K562 (cell line): ENCODE measurements at regions not wholly inside any gene's neighbourhood (a gene's known extent, or its start where the extent isn't known, plus 50 kb on each side); places are given as distances from the start of the nearest gene placed in this dataset.
"Not testable (repeated sequence)": the region's sequence is repeated elsewhere in the genome, so short reads cannot be mapped to it uniquely, and the experiment has no call there.

Experiments used
- ATAC-seq: fragments of 200-7000 bp; cut with Tn5 transposase; 3 replicates; pipeline ENCODE4 v1.9.1; 2020; ENCODE audit warnings: moderate library complexity
- BruUV-seq: library from RNA; stranded (reverse); fragments of 400-500 nt; replicated peaks from 2 replicates; lab custom pipeline; 2021; lab: Mats Ljungman, UMichigan
- CTCF ChIA-PET: fragments of 300-600 bp; formaldehyde crosslinking; extraction: SDS; loops from one replicate; lab custom pipeline; 2021; ENCODE audit warnings: low intra/inter-chr PET ratio; lab: Yijun Ruan, JAX
- POLR2A ChIA-PET: fragments of 300-600, 350-650 bp; sonication (Branson Sonifier 250); formaldehyde crosslinking; extraction: SDS; loops from one replicate; lab custom pipeline; 2021; ENCODE audit warnings: antibody characterized with exemption, inconsistent platforms; lab: Yijun Ruan, JAX
- DNase-seq, 4 experiments: peaks; one replicate each; pipeline versions ENCODE4 v3.0.0 to v3.0.0-alpha.2; 2011 to 2018; ENCODE audit warnings: low spot score in 3 of 4, mixed read lengths in 3 of 4; ENCODE audit errors: extremely low read depth in 1 of 4
- FAIRE-seq: peaks from 2 replicates; lab custom pipeline; 2011; peaks lifted over from hg19 to GRCh38; lab: Jason Lieb, UNC
- H2AFZ ChIP-seq: 2 replicates; pipeline ENCODE4 v1.6.0; 2011; ENCODE audit warnings: low read depth, low read length, control low read depth, inconsistent platforms
- H3K27ac ChIP-seq: fragments of 200-600 bp; 3 replicates; pipeline ENCODE4 v1.8.0; 2011; ENCODE audit warnings: low read depth, mild to moderate bottlenecking, control low read depth, inconsistent platforms, low read length, moderate library complexity, mixed read lengths; ENCODE audit errors: extremely low read depth
- H3K27me3 ChIP-seq, 2 experiments: fragments of 300-600 bp in 1 of 2; 2 replicates in 1 of 2; 3 replicates in 1 of 2; pipeline versions ENCODE4 v1.6.0 to v1.8.0; 2011; ENCODE audit warnings: inconsistent platforms in 2 of 2, low read length in 2 of 2, mild to moderate bottlenecking in 1 of 2, mixed read lengths in 1 of 2, moderate library complexity in 1 of 2; ENCODE audit not compliant: control insufficient read depth in 2 of 2, insufficient read depth in 2 of 2
- H3K36me3 ChIP-seq: fragments of 300-600 bp; 3 replicates; pipeline ENCODE4 v1.8.0; 2011; ENCODE audit warnings: mild to moderate bottlenecking, low read length, inconsistent platforms; ENCODE audit not compliant: control insufficient read depth, insufficient read depth
- H3K4me1 ChIP-seq, 2 experiments: fragments of 200-600 bp in 1 of 2; replicated peaks in 1 of 2; 2 replicates in 1 of 2; 3 replicates in 1 of 2; pipeline versions ENCODE4 v1.5.1 to v1.8.0; 2011; ENCODE audit warnings: inconsistent platforms in 2 of 2, low read length in 2 of 2, mild to moderate bottlenecking in 1 of 2, mixed read lengths in 1 of 2, moderate library complexity in 1 of 2; ENCODE audit not compliant: control insufficient read depth in 2 of 2, insufficient read depth in 2 of 2
- H3K4me2 ChIP-seq: 2 replicates; pipeline ENCODE4 v1.6.1; 2011; ENCODE audit warnings: low read length, control low read depth, inconsistent platforms, mixed read lengths; ENCODE audit not compliant: insufficient read depth
- H3K4me3 ChIP-seq: fragments of 200-600 bp; sonication (generic), shearing (Covaris generic); 2 replicates; pipeline ENCODE4 v1.5.1; 2016; ENCODE audit warnings: control low read depth, inconsistent platforms
- H3K79me2 ChIP-seq: fragments of 200-600 bp; 3 replicates; pipeline ENCODE4 v1.8.0; 2011; ENCODE audit warnings: low read length, inconsistent platforms; ENCODE audit not compliant: control insufficient read depth, insufficient read depth
- H3K9ac ChIP-seq, 2 experiments: 2 replicates each; pipeline versions ENCODE4 v1.6.0 to v1.6.1; 2011; ENCODE audit warnings: low read depth in 2 of 2, low read length in 2 of 2, control low read depth in 1 of 2, inconsistent platforms in 1 of 2, mild to moderate bottlenecking in 1 of 2, mixed read lengths in 1 of 2; ENCODE audit not compliant: insufficient read depth in 1 of 2
- H3K9me1 ChIP-seq: one replicate; pipeline ENCODE4 v1.6.0; 2011; ENCODE audit warnings: inconsistent platforms, mild to moderate bottlenecking, low read length, moderate library complexity; ENCODE audit not compliant: control insufficient read depth, insufficient read depth
- H3K9me3 ChIP-seq: replicated peaks from 2 replicates; pipeline ENCODE4 v1.5.1; 2011; ENCODE audit warnings: low read depth, low read length, inconsistent platforms; ENCODE audit not compliant: control insufficient read depth, insufficient read depth
- H4K20me1 ChIP-seq: replicated peaks from 2 replicates; pipeline ENCODE4 v1.6.1; 2011; ENCODE audit warnings: low read length, inconsistent platforms, mixed read lengths; ENCODE audit not compliant: control insufficient read depth, insufficient read depth
- ATF2 ChIP-seq: sonication (generic); formaldehyde crosslinking; IDR thresholded peaks from 2 replicates; pipeline ENCODE4 v1.8.1; 2022; ENCODE audit warnings: missing genetic modification reagents
- ZBTB43 ChIP-seq: sonication (generic); formaldehyde crosslinking; IDR thresholded peaks from 2 replicates; pipeline ENCODE4 v1.8.0; 2023; ENCODE audit warnings: mild to moderate bottlenecking, missing genetic modification reagents
- ZEB2 ChIP-seq: fragments of 450-650 bp; IDR thresholded peaks from 2 replicates; pipeline ENCODE4 v1.6.1; 2016
- WGBS: fragments of 100-300 bp; shearing (Covaris generic); methylation state at CpG from one replicate; pipeline ENCODE4 v1.1.6; 2016; ENCODE audit warnings: low coverage, mixed read lengths; ENCODE audit not compliant: insufficient coverage; ENCODE audit errors: missing lambda C conversion rate; 5-methylcytosine and 5-hydroxymethylcytosine counted together
- in situ Hi-C: fragments of 300-500 bp; cut with MboI; formaldehyde crosslinking; loops from 4 replicates; pipeline ENCODE4 v1.15.0; 2018; ENCODE audit warnings: inconsistent platforms, mixed read lengths
- intact Hi-C: fragments of 100-400 bp; cut with micrococcal nuclease; formaldehyde crosslinking; loops from 2 replicates; pipeline ENCODE4 v1.14.2; 2022
- TF ChIP-seq, protein P1 (sequence below): fragments of 250-450 bp; sonication (Bioruptor Pico); IDR thresholded peaks from 2 replicates; pipeline ENCODE4 v1.4.0; 2020; ENCODE audit warnings: mild to moderate bottlenecking

DNA sequence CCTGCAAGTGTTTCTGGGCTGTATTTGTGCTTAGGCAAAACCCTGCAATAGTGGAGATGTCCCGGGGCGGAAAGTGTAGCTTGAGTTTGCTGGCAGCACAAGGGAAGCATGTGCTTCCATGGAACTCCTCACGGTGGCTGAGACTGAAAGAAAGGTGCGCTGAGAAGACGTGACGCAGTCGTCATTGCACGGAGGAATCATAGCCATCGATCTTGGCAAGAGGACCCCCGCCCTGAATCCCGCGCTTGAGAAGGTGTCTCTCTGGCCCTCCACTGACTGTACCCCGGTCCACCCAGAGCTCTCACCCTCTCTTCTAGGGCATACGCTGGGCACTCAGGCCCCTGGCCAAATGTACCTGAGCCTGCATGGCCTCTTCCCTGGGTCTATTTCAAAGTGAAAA is 1081.8 kb upstream of the DEFB115 start:
- H3K9me3 ChIP-seq: no peaks in the 10 kb centered on the region
- no peak overlapping the region for H3K27ac ChIP-seq
- CTCF ChIA-PET: no interaction called here
- no peak overlapping the region for H3K9ac ChIP-seq
- intact Hi-C loops: no loop called here
- no peaks in the 10 kb centered on the region for H3K4me1 ChIP-seq
- no peaks in the 10 kb centered on the region for H4K20me1 ChIP-seq
- H3K79me2 ChIP-seq: no peaks in the 10 kb centered on the region
- no TSS peak for BruUV-seq
- H3K36me3 ChIP-seq: no peaks in the 10 kb centered on the region
- in situ Hi-C loops: loop anchor here (25.0 kb wide), 1 partner anchor 513 kb away; no protein-coding TSS in a partner anchor
- no peak for ATAC-seq
- no peak overlapping the region for H2AFZ ChIP-seq
- H3K9me1 ChIP-seq: no peaks in the 10 kb centered on the region
- TF ChIP-seq ZBTB43 (CRISPR knock-in tag) (no peak), ATF2 (CRISPR knock-in tag) (no peak), ZEB2 (no peak)
- TF ChIP-seq, protein P1, sequence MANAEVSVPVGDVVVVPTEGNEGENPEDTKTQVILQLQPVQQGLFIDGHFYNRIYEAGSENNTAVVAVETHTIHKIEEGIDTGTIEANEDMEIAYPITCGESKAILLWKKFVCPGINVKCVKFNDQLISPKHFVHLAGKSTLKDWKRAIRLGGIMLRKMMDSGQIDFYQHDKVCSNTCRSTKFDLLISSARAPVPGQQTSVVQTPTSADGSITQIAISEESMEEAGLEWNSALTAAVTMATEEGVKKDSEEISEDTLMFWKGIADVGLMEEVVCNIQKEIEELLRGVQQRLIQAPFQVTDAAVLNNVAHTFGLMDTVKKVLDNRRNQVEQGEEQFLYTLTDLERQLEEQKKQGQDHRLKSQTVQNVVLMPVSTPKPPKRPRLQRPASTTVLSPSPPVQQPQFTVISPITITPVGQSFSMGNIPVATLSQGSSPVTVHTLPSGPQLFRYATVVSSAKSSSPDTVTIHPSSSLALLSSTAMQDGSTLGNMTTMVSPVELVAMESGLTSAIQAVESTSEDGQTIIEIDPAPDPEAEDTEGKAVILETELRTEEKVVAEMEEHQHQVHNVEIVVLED (CRISPR knock-in tag): no peak
- TF ChIP-seq, all 486 proteins: peak for 0
- Histone ChIP-seq H3K4me3 (no peak overlapping the region), H3K27me3 (no peaks in the 10 kb centered on the region), H3K4me2 (no peak overlapping the region)
- 3% methylated on average over 10 of the region's 14 CpGs for WGBS
- DNase-seq (no peak), FAIRE-seq (no peak)
- POLR2A ChIA-PET: no interaction called here

DNA sequence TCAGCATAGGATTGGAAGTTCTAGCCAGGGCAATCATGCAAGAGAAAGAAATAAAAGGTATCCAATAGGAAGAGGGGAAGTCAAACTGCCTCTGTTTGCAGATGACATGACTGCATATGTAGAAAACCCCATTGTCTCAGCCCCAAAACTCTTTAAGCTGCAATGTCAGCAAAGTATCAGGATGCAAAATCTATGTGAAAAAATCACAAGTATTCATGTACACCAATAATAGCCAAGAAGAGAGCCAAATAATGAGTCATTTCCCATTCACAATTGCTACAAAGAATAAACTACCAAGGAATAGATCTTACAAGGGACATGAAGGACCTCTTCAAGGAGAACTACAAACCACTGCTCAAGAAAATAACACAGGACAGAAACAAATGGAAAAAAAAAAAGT is 1074.3 kb upstream of the DEFB115 start:
- in situ Hi-C loops: loop anchor here (25.0 kb wide), 1 partner anchor 521 kb away; no protein-coding TSS in a partner anchor
- H3K27me3 ChIP-seq, ATAC-seq, intact Hi-C loops, H3K36me3 ChIP-seq, H3K9me3 ChIP-seq, H4K20me1 ChIP-seq, DNase-seq, H3K27ac ChIP-seq, H3K79me2 ChIP-seq, H3K4me3 ChIP-seq, H3K9ac ChIP-seq, H3K4me2 ChIP-seq, H3K9me1 ChIP-seq, POLR2A ChIA-PET, BruUV-seq, H3K4me1 ChIP-seq, FAIRE-seq, H2AFZ ChIP-seq, CTCF ChIA-PET: not testable (repeated sequence)

GRCh38 chr20:30191785-30192184 is 1065.7 kb upstream of the DEFB115 start:
- H3K9me3 ChIP-seq, H3K4me1 ChIP-seq, ATAC-seq, H3K9me1 ChIP-seq, H4K20me1 ChIP-seq, H3K27ac ChIP-seq, CTCF ChIA-PET, BruUV-seq, H3K36me3 ChIP-seq, H3K79me2 ChIP-seq, intact Hi-C loops, DNase-seq, H3K9ac ChIP-seq, H2AFZ ChIP-seq, H3K4me3 ChIP-seq, H3K4me2 ChIP-seq, H3K27me3 ChIP-seq, FAIRE-seq, POLR2A ChIA-PET: not testable (repeated sequence)
- in situ Hi-C loops: loop anchor here (25.0 kb wide), 1 partner anchor 529 kb away; no protein-coding TSS in a partner anchor
